ENCODE measurements at regions not wholly inside any gene's neighbourhood (a gene's known extent, or its start where the extent isn't known, plus 50 kb on each side); places are given as distances from the start of the nearest gene placed in this dataset.

GRCh38 chr18:67813380-67814028, 297.0 kb upstream of the DSEL start:
- DNase-seq (ENCODE audit: low read depth): no peak
- TF ChIP-seq CTCF (IDR thresholded peaks at IDR 0.05; ENCODE audit: low read depth, low read length, missing control alignments): no peak
- no peak overlapping the region for H3K4me3 ChIP-seq (ENCODE audit: low read depth, low read length)

GRCh38 chr18:67805261-67805660, 288.7 kb upstream of the DSEL start:
- no peak for TF ChIP-seq CTCF (IDR thresholded peaks at IDR 0.05; ENCODE audit: low read depth, low read length, missing control alignments)
- no peak overlapping the region for H3K4me3 ChIP-seq (ENCODE audit: low read depth, low read length)
- DNase-seq (ENCODE audit: low read depth): no peak

- no peak for DNase-seq (ENCODE audit: low read depth)
- no peak for TF ChIP-seq CTCF (IDR thresholded peaks at IDR 0.05; ENCODE audit: low read depth, low read length, missing control alignments)
- H3K4me3 ChIP-seq (ENCODE audit: low read depth, low read length): no peak overlapping the region
Measured at GRCh38 chr18:67794521-67794920, 278.0 kb upstream of the DSEL start.

- H3K4me3 ChIP-seq (ENCODE audit: low read depth, low read length): no peak overlapping the region
- no peak for TF ChIP-seq CTCF (IDR thresholded peaks at IDR 0.05; ENCODE audit: low read depth, low read length, missing control alignments)
Measured at GRCh38 chr18:67790527-67790926, 274.0 kb upstream of the DSEL start.

GRCh38 chr18:67789165-67789545, 272.6 kb upstream of the DSEL start:
- no peak for DNase-seq (ENCODE audit: low read depth)
- H3K4me3 ChIP-seq (ENCODE audit: low read depth, low read length): no peak overlapping the region
- TF ChIP-seq CTCF (IDR thresholded peaks at IDR 0.05; ENCODE audit: low read depth, low read length, missing control alignments): no peak

More at GRCh38 chr18:67790527-67790926, 274.0 kb upstream of the DSEL start:
- DNase-seq (ENCODE audit: low read depth): no peak

- no peak for TF ChIP-seq CTCF (IDR thresholded peaks at IDR 0.05; ENCODE audit: low read depth, low read length, missing control alignments)
- DNase-seq (ENCODE audit: low read depth): no peak
- no peak overlapping the region for H3K4me3 ChIP-seq (ENCODE audit: low read depth, low read length)
Measured at GRCh38 chr18:67788310-67789164, 272.0 kb upstream of the DSEL start.
